HG03457 (cell line): ENCODE measurements at regions not wholly inside any gene's neighbourhood (a gene's known extent, or its start where the extent isn't known, plus 50 kb on each side); places are given as distances from the start of the nearest gene placed in this dataset.
"Not testable (repeated sequence)": the region's sequence is repeated elsewhere in the genome, so short reads cannot be mapped to it uniquely, and the experiment has no call there.

Experiments
- ATAC-seq: cut with Tn5 transposase; IDR thresholded peaks from one replicate; pipeline ENCODE4 v1.9.1; 2021; ENCODE audit warnings: moderate number of reproducible peaks; ENCODE audit not compliant: unreplicated experiment

DNA sequence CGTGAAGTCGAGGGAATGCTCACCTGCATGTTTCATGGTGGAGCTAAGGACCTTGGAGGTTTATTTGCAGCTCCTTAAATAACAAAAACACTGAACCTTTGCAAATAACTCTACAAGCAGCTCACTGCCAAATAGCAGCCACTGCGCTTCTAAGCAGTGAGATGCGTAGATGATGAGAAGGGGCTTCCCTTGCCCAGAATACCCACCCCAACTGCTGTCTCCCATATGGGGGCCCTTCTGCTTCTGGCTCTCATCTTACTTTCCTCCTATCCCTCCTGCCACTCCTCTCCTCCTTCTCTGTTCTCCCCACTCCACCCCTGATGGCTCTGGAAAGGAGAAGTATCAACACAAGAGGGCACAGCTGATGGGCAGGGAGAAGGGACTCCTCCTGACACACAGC lies 193.3 kb upstream of the SSTR4 start:
- no peak for ATAC-seq

GRCh38 chr20:22842793-22843192 lies 192.3 kb upstream of the SSTR4 start:
- no peak for ATAC-seq

GRCh38 chr20:22844959-22845358 lies 190.2 kb upstream of the SSTR4 start:
- no peak for ATAC-seq

DNA sequence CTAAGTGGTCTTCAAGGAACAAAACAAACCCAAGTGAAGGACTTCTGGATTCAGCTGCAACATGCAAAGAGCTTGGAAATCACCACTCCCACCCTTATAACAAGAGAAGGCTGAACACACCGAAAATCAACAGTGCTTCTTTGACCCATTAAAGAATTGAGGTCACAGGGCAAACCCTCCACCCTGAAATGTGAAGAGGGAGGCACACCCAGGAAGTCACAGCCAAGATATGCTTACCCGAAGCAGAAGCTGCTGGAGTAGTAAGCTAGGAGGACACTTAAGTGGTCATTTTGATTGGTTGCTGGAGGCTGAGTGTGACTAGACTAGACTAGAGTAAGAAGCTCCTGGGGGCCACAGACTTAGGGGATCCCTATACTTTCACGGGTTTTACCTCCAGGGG lies 188.2 kb upstream of the SSTR4 start:
- ATAC-seq: no peak

DNA sequence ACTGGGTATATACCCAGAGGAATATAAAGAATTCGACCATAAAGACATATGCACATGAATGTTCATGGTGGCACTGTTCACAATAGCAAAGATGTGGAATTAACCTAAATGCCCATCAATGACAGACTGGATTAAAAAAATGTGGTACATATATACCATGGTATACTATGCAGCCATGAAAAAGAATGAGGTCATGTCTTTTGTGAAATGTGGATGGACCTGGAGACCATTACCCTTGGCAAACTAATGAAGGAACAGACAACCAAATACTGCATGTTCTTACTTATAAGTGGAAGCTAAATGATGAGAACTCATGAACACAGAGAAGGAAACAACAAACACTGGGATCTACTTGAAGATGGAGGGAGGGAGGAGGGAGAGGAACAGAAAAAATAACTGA lies 186.7 kb upstream of the SSTR4 start:
- ATAC-seq: no peak

GRCh38 chr20:22851679-22852346 lies 183.3 kb upstream of the SSTR4 start:
- not testable (repeated sequence) for ATAC-seq

GRCh38 chr20:22861231-22861980 lies 173.7 kb upstream of the SSTR4 start:
- ATAC-seq: no peak

GRCh38 chr20:22861990-22862389 lies 173.1 kb upstream of the SSTR4 start:
- ATAC-seq: no peak

DNA sequence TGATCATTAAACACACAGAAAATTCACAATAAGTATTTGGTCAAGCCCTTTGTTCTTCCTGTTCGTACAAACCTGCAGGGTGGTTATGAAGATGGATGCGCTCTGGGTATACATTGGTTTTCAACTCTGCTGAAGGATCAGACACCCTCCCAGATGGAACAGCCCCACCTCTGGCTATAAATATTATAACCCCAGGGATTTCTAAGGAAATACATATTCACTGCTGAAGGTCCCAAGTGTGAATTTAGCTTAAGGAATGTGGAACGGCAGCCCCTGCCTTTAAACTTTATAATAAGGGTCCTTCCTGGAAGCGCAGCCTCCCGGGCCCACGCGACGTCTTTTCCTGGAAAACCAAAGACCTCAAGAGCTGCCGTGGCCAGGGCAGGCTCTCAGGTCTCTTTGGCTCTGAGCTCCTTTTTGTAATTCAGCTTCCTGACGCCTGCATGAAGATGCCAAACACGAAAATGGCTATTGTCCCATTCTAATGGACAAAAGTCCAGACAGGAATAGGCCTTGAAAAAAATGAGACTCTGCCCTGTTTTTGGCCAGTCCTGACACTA lies 172.4 kb upstream of the SSTR4 start:
- ATAC-seq: no peak

DNA sequence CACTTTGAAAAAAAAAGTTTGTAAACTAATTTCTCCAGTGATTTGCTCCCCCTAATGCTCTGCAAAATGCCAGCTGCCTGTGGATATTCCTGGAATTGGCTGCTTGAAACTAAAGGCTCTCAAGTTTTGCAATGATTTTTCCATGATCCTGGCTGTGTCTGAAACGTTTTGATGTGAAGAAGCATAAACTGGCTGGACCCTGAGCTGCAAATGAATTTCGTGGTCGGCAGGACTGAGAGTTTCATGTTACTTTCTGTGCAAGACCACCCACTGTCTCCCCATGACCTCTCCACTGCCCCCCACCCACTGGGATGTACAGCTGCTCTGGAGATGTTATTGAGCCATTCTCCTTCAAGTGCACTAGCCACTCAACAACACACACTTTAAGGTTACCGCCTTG lies 171.3 kb upstream of the SSTR4 start:
- no peak for ATAC-seq

GRCh38 chr20:22866812-22867341 lies 168.2 kb upstream of the SSTR4 start:
- no peak for ATAC-seq

DNA sequence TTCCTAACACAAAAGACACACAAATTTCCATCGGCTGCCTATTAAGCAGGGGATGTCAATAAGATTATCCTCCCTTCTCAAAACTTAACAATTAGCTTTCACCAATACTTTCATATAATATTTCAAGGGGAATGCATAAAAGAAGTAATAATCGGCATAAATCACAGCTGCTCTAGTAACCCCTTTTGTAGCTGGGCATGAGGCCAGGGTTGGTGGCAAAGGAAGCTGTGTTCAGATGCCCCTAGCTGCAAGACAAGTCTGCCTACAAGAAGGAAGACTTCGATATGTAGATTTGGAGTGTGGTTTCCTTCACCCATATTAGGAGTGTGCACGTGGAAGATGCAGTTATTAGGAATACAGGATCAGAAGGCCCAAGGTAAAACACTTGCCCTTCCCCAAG lies 156.9 kb upstream of the SSTR4 start:
- ATAC-seq: no peak

DNA sequence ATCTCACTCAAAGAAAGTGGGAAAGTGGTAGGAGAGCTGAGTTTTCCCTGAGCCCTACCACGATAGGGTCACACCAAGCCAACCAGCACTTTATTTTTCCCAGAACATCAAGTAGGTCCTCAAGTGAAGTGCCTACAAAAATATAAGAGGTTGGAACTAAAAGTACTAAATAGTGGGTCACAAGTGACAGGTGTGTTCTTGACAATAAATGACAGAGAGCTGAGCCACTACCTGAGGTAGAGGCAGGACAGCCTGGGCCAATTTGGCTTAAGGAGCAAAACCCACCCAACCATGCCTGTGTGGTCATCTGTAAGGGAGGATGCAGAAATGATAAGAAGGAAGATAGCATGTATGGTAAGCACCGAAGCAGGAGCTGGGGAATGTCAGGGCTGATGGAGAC lies 154.8 kb upstream of the SSTR4 start:
- ATAC-seq: no peak

GRCh38 chr20:22887796-22888195 lies 147.3 kb upstream of the SSTR4 start:
- no peak for ATAC-seq

GRCh38 chr20:22890594-22891300 lies 144.4 kb upstream of the SSTR4 start:
- no peak for ATAC-seq

DNA sequence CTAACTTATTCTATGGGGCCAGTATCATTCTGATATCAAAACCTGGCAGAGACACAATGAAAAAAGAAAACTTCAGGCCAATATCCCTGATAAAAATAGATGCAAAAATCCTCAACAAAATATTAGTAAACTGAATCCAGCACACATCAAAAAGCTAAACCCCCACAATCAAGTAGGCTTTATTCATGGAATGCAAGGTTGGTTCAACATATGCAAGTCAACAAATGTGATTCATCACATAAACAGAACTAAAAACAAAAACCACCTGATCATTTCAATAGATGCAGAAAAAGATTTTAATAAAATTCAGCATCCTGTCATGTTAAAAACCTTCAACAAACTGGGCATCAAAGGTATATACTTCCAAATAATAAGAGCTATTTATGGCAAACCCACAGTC lies 133.9 kb upstream of the SSTR4 start:
- ATAC-seq: no peak

GRCh38 chr20:22901921-22902320 lies 133.2 kb upstream of the SSTR4 start:
- no peak for ATAC-seq

DNA sequence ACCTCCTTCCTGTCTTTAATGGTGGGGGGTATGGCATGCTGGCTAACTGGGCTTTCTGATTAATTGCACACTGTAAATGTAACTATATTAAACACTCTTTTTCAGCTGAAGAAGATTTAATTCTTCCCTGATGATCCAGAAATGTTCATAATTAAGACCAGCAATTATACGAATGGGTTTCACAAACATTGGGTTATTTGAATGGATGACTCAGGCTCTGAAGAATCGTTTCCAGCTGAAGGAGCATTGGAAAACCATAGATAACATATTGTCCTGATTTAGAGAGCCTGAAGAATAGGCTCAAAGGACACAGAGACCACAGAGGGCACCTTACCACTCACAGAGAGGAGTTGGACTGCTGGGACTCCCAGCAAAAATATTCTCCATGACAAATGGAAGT lies 130.7 kb upstream of the SSTR4 start:
- ATAC-seq: no peak

GRCh38 chr20:22904905-22905304 lies 130.2 kb upstream of the SSTR4 start:
- no peak for ATAC-seq

- ATAC-seq: no peak
These were observed 129.5 kb upstream of the SSTR4 start for GRCh38 chr20:22905658-22906057.

GRCh38 chr20:22908437-22908836 lies 126.7 kb upstream of the SSTR4 start:
- no peak for ATAC-seq

GRCh38 chr20:22908944-22909343 lies 126.2 kb upstream of the SSTR4 start:
- ATAC-seq: no peak
